NOMO-1 treated with dmso at 0.1 percent for 144 hours (cell line): ENCODE measurements at regions not wholly inside any gene's neighbourhood (a gene's known extent, or its start where the extent isn't known, plus 50 kb on each side); places are given as distances from the start of the nearest gene placed in this dataset.

Experiments
- DNase-seq: peaks from one replicate; lab custom pipeline; 2025; ENCODE audit not compliant: unreplicated experiment; lab: John Stamatoyannopoulos, UW

GRCh38 chr1:25038699-25039098, 108.6 kb upstream of the RUNX3 start:
- DNase-seq, result no peak

- peak; percentile 54 for DNase-seq
Observed at GRCh38 chr1:25037174-25038074, 107.3 kb upstream of the RUNX3 start.

- DNase-seq, result no peak
Observed at GRCh38 chr1:25036117-25036546, 106.1 kb upstream of the RUNX3 start.

GRCh38 chr1:25035523-25036116, 105.5 kb upstream of the RUNX3 start:
- DNase-seq, result no peak

- DNase-seq, result no peak
Observed at GRCh38 chr1:25034736-25035522, 104.9 kb upstream of the RUNX3 start.

GRCh38 chr1:25033828-25034705, 104.0 kb upstream of the RUNX3 start:
- DNase-seq, result peak; percentile 96

- no peak for DNase-seq
Observed at GRCh38 chr1:25033030-25033827, 103.2 kb upstream of the RUNX3 start.

GRCh38 chr1:25031966-25032667, 102.0 kb upstream of the RUNX3 start:
- no peak for DNase-seq

GRCh38 chr1:25031601-25031965, 101.5 kb upstream of the RUNX3 start:
- DNase-seq, result no peak

GRCh38 chr1:25030674-25031589, 100.9 kb upstream of the RUNX3 start:
- DNase-seq, result peak; percentile 49

- no peak for DNase-seq
Observed at GRCh38 chr1:25030012-25030411, 99.9 kb upstream of the RUNX3 start.

- DNase-seq, result no peak
Observed at GRCh38 chr1:25028907-25029599, 99.0 kb upstream of the RUNX3 start.

GRCh38 chr1:25028587-25028906, 98.5 kb upstream of the RUNX3 start:
- DNase-seq, result no peak

- no peak for DNase-seq
Observed at GRCh38 chr1:25027822-25028586, 97.9 kb upstream of the RUNX3 start.

- no peak for DNase-seq
Observed at GRCh38 chr1:25026730-25027450, 96.8 kb upstream of the RUNX3 start.

- DNase-seq, result no peak
Observed at GRCh38 chr1:25026304-25026703, 96.2 kb upstream of the RUNX3 start.
